HS-5 (cell line): ENCODE measurements at regions not wholly inside any gene's neighbourhood (a gene's known extent, or its start where the extent isn't known, plus 50 kb on each side); places are given as distances from the start of the nearest gene placed in this dataset.

Experiments
- DNase-seq: peaks from one replicate; pipeline ENCODE4 v3.0.0-alpha.2; 2012; ENCODE audit warnings: low read depth

- no peak for DNase-seq
Measured at GRCh38 chr10:61091531-61091930, 147.5 kb upstream of the RHOBTB1 start.

- DNase-seq, result no peak
Measured at GRCh38 chr10:61089251-61089650, 145.3 kb upstream of the RHOBTB1 start.

- DNase-seq, result no peak
Measured at GRCh38 chr10:61084493-61084892, 140.5 kb upstream of the RHOBTB1 start.

GRCh38 chr10:61081301-61081700 is 137.3 kb upstream of the RHOBTB1 start:
- no peak for DNase-seq

- DNase-seq, result no peak
Measured at GRCh38 chr10:61078542-61079275, 134.7 kb upstream of the RHOBTB1 start.

GRCh38 chr10:61076572-61077114 is 132.7 kb upstream of the RHOBTB1 start:
- no peak for DNase-seq

- no peak for DNase-seq
Measured at GRCh38 chr10:61073391-61073790, 129.4 kb upstream of the RHOBTB1 start.

- no peak for DNase-seq
Measured at GRCh38 chr10:61071580-61071979, 127.6 kb upstream of the RHOBTB1 start.

- no peak for DNase-seq
Measured at GRCh38 chr10:61068471-61068870, 124.5 kb upstream of the RHOBTB1 start.

GRCh38 chr10:61067671-61068336 is 123.8 kb upstream of the RHOBTB1 start:
- no peak for DNase-seq

- DNase-seq, result no peak
Measured at GRCh38 chr10:61066661-61067344, 122.8 kb upstream of the RHOBTB1 start.

GRCh38 chr10:61065051-61065450 is 121.1 kb upstream of the RHOBTB1 start:
- DNase-seq, result no peak

GRCh38 chr10:61064356-61064755 is 120.4 kb upstream of the RHOBTB1 start:
- no peak for DNase-seq

GRCh38 chr10:61063901-61064300 is 119.9 kb upstream of the RHOBTB1 start:
- DNase-seq, result no peak

- DNase-seq, result no peak
Measured at GRCh38 chr10:61063034-61063433, 119.0 kb upstream of the RHOBTB1 start.

GRCh38 chr10:61061923-61062504 is 118.0 kb upstream of the RHOBTB1 start:
- DNase-seq, result no peak

- DNase-seq, result no peak
Measured at GRCh38 chr10:61059636-61060035, 115.7 kb upstream of the RHOBTB1 start.

- no peak for DNase-seq
Measured at GRCh38 chr10:61052469-61053205, 108.7 kb upstream of the RHOBTB1 start.

- DNase-seq, result no peak
Measured at GRCh38 chr10:61051344-61051743, 107.4 kb upstream of the RHOBTB1 start.

- DNase-seq, result no peak
Measured at GRCh38 chr10:61050120-61050745, 106.2 kb upstream of the RHOBTB1 start.

- no peak for DNase-seq
Measured at GRCh38 chr10:61049386-61049785, 105.4 kb upstream of the RHOBTB1 start.
